PC-9 (cell line): ENCODE measurements at regions not wholly inside any gene's neighbourhood (a gene's known extent, or its start where the extent isn't known, plus 50 kb on each side); places are given as distances from the start of the nearest gene placed in this dataset.

Source experiments
- BruUV-seq: library from RNA; stranded (reverse); fragments of 400-500 nt; replicated peaks from 2 replicates; lab custom pipeline; 2021; lab: Mats Ljungman, UMichigan
- CTCF ChIA-PET: fragments of 300-600 bp; sonication (Branson Sonifier 250); formaldehyde crosslinking; loops from one replicate; lab custom pipeline; 2022; ENCODE audit warnings: antibody characterized with exemption; lab: Charles Lee
- POLR2A ChIA-PET: fragments of 300-600 bp; sonication (Branson Sonifier 250); formaldehyde crosslinking; loops from one replicate; lab custom pipeline; 2022; ENCODE audit warnings: antibody characterized with exemption; ENCODE audit not compliant: unreplicated experiment; lab: Charles Lee
- DNase-seq, 2 experiments: peaks; one replicate each; pipeline versions ENCODE4 v3.0.0 to v3.0.0-alpha.2; 2015 to 2022; ENCODE audit warnings: mixed read lengths in 1 of 2
- H2AFZ ChIP-seq: fragments of 200-600 bp; sonication (generic); 2 replicates; pipeline ENCODE4 v1.8.1; 2017; ENCODE audit warnings: antibody characterized with exemption
- H3F3A ChIP-seq: fragments of 200-600 bp; sonication (generic); 2 replicates; pipeline ENCODE4 v1.8.1; 2017; ENCODE audit warnings: antibody characterized with exemption, mild to moderate bottlenecking, low read depth; ENCODE audit not compliant: insufficient read depth
- H3K27ac ChIP-seq: fragments of 200-600 bp; sonication (generic); 2 replicates; pipeline ENCODE4 v1.6.1; 2016; ENCODE audit warnings: mixed run types
- H3K27me3 ChIP-seq: fragments of 200-600 bp; sonication (generic); 2 replicates; pipeline ENCODE4 v1.6.1; 2016; ENCODE audit warnings: low read depth, mixed run types; ENCODE audit not compliant: insufficient read depth
- H3K36me3 ChIP-seq: fragments of 200-600 bp; sonication (generic); 2 replicates; pipeline ENCODE4 v1.6.1; 2016; ENCODE audit warnings: low read depth, mixed run types
- H3K4me1 ChIP-seq: fragments of 200-600 bp; sonication (generic); replicated peaks from 2 replicates; pipeline ENCODE4 v1.6.1; 2016; ENCODE audit warnings: mixed run types; ENCODE audit not compliant: insufficient read depth
- H3K4me2 ChIP-seq: fragments of 200-600 bp; sonication (generic); 2 replicates; pipeline ENCODE4 v1.6.1; 2017; ENCODE audit warnings: mixed run types
- H3K4me3 ChIP-seq: fragments of 200-600 bp; sonication (generic); 2 replicates; pipeline ENCODE4 v1.6.1; 2016; ENCODE audit warnings: mixed run types
- H3K79me2 ChIP-seq: fragments of 200-600 bp; sonication (generic); 2 replicates; pipeline ENCODE4 v1.6.1; 2017; ENCODE audit warnings: low read depth, mixed run types
- H3K9me2 ChIP-seq: fragments of 200-600 bp; sonication (generic); 2 replicates; pipeline ENCODE4 v1.8.1; 2017; ENCODE audit warnings: mild to moderate bottlenecking; ENCODE audit not compliant: insufficient read depth
- H3K9me3 ChIP-seq: fragments of 200-600 bp; sonication (generic); 2 replicates; pipeline ENCODE4 v1.8.1; 2016; ENCODE audit warnings: low read depth; ENCODE audit not compliant: insufficient read depth
- H4K20me1 ChIP-seq: fragments of 200-600 bp; sonication (generic); 2 replicates; pipeline ENCODE4 v1.8.1; 2017; ENCODE audit not compliant: insufficient read depth
- CTCF ChIP-seq: fragments of 200-600 bp; sonication (generic); conservative IDR thresholded peaks from 2 replicates; pipeline ENCODE4 v1.6.1; 2017; ENCODE audit warnings: mixed run types, antibody characterized with exemption, mild to moderate bottlenecking, moderate library complexity
- EZH2 ChIP-seq: fragments of 200-600 bp; sonication (generic); IDR thresholded peaks from 2 replicates; pipeline ENCODE4 v1.8.0; 2017; ENCODE audit warnings: antibody characterized with exemption, low read depth
- intact Hi-C: fragments of 100-400 bp; cut with micrococcal nuclease; formaldehyde crosslinking; loops from one replicate; pipeline ENCODE4 v1.10.0; 2022; ENCODE audit not compliant: unreplicated experiment

DNA sequence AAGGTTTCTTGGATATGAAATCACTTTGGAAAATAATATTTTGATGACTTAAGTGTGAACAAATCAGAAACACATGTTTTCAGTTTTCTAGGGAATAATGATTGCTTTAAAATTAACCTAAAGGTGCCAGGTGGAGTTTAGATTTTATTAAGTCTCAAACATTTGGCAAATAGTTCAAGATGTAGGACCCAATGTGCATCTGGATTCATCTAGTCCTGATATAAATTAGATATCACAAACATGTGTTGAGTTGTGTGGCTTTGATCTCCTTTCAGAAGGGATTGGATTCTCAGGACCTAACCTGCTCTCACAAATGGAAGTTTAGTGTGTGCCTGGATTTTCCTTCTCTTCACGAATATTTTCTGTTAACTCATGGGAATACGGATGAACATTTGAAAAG lies 291.4 kb upstream of the ISL1 start:
- Histone ChIP-seq H3K9me3 (no peaks in the 10 kb centered on the region), H3K79me2 (no peaks in the 10 kb centered on the region), H4K20me1 (no peaks in the 10 kb centered on the region), H3K4me3 (no peak overlapping the region), H3K4me2 (no peak overlapping the region), H3K9me2 (peaks cover 2% of the 10 kb centered on the region; the same call in 1 of the 2 replicates), H3K27me3 (no peaks in the 10 kb centered on the region), H3K36me3 (no peaks in the 10 kb centered on the region), H2AFZ (no peak overlapping the region), H3K4me1 (no peaks in the 10 kb centered on the region), H3K27ac (no peak overlapping the region), H3F3A (no peaks in the 10 kb centered on the region)
- CTCF ChIA-PET, result no interaction called here
- TF ChIP-seq CTCF (no peak), EZH2 (no peak)
- intact Hi-C loops, result no loop called here
- no TSS peak for BruUV-seq
- POLR2A ChIA-PET, result no interaction called here
- no peak for DNase-seq

GRCh38 chr5:51095486-51095885 lies 287.8 kb upstream of the ISL1 start:
- TF ChIP-seq CTCF, result no peak
- TF ChIP-seq EZH2, result no peak
- no peak overlapping the region for H2AFZ ChIP-seq
- no peak overlapping the region for H3K27ac ChIP-seq
- H3K4me2 ChIP-seq, result no peak overlapping the region
- DNase-seq, result no peak
- no peaks in the 10 kb centered on the region for H3K27me3 ChIP-seq
- ChIA-PET CTCF (no interaction called here), POLR2A (no interaction called here)
- H3F3A ChIP-seq, result no peaks in the 10 kb centered on the region
- peaks cover 4% of the 10 kb centered on the region; the same call in 1 of the 2 replicates for H3K9me2 ChIP-seq
- intact Hi-C loops, result no loop called here
- no peaks in the 10 kb centered on the region for H3K79me2 ChIP-seq
- no peaks in the 10 kb centered on the region for H4K20me1 ChIP-seq
- H3K36me3 ChIP-seq, result no peaks in the 10 kb centered on the region
- no peak overlapping the region for H3K4me3 ChIP-seq
- BruUV-seq, result no TSS peak
- H3K4me1 ChIP-seq, result no peaks in the 10 kb centered on the region
- H3K9me3 ChIP-seq, result no peaks in the 10 kb centered on the region

GRCh38 chr5:51096859-51097258 lies 286.4 kb upstream of the ISL1 start:
- Histone ChIP-seq H3K4me1 (no peaks in the 10 kb centered on the region), H3K27me3 (no peaks in the 10 kb centered on the region), H3K4me2 (no peak overlapping the region), H3K9me3 (no peaks in the 10 kb centered on the region), H4K20me1 (no peaks in the 10 kb centered on the region), H2AFZ (no peak overlapping the region), H3K9me2 (peaks cover 4% of the 10 kb centered on the region; the same call in 1 of the 2 replicates), H3K36me3 (no peaks in the 10 kb centered on the region), H3F3A (no peaks in the 10 kb centered on the region), H3K79me2 (no peaks in the 10 kb centered on the region), H3K4me3 (no peak overlapping the region), H3K27ac (no peak overlapping the region)
- no peak for TF ChIP-seq EZH2
- TF ChIP-seq CTCF, result no peak
- BruUV-seq, result no TSS peak
- ChIA-PET CTCF (no interaction called here), POLR2A (no interaction called here)
- DNase-seq, result no peak
- intact Hi-C loops, result no loop called here
